Mesothelial cell of epicardium (in vitro differentiated cells): ENCODE measurements at regions not wholly inside any gene's neighbourhood (a gene's known extent, or its start where the extent isn't known, plus 50 kb on each side); places are given as distances from the start of the nearest gene placed in this dataset.

ENCODE experiments used
- DNase-seq, 2 experiments: peaks; one replicate each; pipeline ENCODE4 v3.0.0; 2021; ENCODE audit warnings: low spot score in 2 of 2; ENCODE audit not compliant: unreplicated experiment in 2 of 2
- H3K27ac Mint-ChIP-seq: 2 replicates; pipeline ENCODE4 v1.8.0; 2021; ENCODE audit warnings: mixed read lengths
- H3K27me3 Mint-ChIP-seq: 2 replicates; pipeline ENCODE4 v1.8.0; 2021; ENCODE audit warnings: low read depth, mixed read lengths
- H3K36me3 Mint-ChIP-seq: 2 replicates; pipeline ENCODE4 v1.8.0; 2021; ENCODE audit warnings: mixed read lengths
- H3K4me1 Mint-ChIP-seq: 2 replicates; pipeline ENCODE4 v1.8.0; 2021; ENCODE audit warnings: mixed read lengths
- H3K4me3 Mint-ChIP-seq: 2 replicates; pipeline ENCODE4 v1.8.0; 2021; ENCODE audit warnings: mild to moderate bottlenecking, moderate library complexity, mixed read lengths
- H3K9me3 Mint-ChIP-seq: 2 replicates; pipeline ENCODE4 v1.8.0; 2021; ENCODE audit warnings: mixed read lengths
- TF ChIP-seq, protein P1 (sequence below): fragments of 200-600 bp; sonication (generic); IDR thresholded peaks from one replicate; pipeline ENCODE4 v1.5.0; 2021; ENCODE audit warnings: antibody characterized with exemption; ENCODE audit not compliant: unreplicated experiment

DNA sequence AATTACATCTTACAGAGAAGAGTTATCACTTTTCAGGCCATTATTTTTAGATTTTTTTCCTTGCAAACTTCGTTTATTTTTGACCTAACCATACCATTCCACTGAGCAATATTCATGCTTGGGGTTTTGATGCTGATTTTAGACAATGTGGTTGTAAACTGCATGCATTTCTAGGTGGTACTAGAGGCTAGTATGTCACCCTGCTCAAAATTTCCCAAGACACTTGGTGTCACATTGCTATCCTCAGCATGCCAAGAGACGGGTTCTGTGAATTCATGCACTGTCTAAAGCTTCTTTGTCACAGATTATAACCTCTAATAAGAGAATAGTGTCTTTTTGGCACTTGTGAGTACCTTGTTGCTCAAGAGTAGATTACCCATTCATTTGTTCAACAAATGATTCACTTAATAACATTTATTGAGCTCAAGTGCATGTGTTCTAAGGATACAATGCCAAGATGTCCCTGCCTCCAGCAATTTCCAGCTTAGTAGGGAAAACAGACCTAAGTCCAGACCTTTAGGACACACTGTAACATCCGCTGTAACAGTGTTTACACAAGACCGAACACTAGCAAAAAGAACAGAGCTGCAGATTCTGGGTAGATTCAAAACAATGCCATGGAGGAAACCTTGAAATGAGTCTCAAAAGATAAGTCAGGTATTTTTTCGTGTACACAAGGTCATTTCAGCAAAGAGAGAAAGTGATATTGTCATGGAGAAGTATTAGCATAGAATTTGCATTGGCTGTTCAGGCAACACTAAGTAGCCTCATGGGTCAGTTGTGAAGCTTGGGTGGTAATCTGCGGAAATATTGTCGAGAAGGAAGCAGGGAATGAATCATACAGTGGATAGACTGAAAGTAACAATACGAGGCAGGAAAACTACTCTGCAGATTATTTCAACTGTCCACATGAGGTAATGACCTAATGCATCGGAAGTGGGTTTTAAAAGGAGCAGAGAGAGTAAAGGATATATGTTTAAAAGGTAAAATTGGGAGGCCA lies 515.1 kb upstream of the ZFP42 start:
- no peak for DNase-seq
- no peaks in the 10 kb centered on the region for H3K27me3 Mint-ChIP-seq
- peaks cover 6% of the 10 kb centered on the region for H3K9me3 Mint-ChIP-seq
- H3K4me1 Mint-ChIP-seq: peaks cover 17% of the 10 kb centered on the region
- H3K27ac Mint-ChIP-seq: no peak overlapping the region
- TF ChIP-seq, protein P1, sequence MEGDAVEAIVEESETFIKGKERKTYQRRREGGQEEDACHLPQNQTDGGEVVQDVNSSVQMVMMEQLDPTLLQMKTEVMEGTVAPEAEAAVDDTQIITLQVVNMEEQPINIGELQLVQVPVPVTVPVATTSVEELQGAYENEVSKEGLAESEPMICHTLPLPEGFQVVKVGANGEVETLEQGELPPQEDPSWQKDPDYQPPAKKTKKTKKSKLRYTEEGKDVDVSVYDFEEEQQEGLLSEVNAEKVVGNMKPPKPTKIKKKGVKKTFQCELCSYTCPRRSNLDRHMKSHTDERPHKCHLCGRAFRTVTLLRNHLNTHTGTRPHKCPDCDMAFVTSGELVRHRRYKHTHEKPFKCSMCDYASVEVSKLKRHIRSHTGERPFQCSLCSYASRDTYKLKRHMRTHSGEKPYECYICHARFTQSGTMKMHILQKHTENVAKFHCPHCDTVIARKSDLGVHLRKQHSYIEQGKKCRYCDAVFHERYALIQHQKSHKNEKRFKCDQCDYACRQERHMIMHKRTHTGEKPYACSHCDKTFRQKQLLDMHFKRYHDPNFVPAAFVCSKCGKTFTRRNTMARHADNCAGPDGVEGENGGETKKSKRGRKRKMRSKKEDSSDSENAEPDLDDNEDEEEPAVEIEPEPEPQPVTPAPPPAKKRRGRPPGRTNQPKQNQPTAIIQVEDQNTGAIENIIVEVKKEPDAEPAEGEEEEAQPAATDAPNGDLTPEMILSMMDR: no peak
- H3K4me3 Mint-ChIP-seq: no peak overlapping the region
- H3K36me3 Mint-ChIP-seq: no peaks in the 10 kb centered on the region

DNA sequence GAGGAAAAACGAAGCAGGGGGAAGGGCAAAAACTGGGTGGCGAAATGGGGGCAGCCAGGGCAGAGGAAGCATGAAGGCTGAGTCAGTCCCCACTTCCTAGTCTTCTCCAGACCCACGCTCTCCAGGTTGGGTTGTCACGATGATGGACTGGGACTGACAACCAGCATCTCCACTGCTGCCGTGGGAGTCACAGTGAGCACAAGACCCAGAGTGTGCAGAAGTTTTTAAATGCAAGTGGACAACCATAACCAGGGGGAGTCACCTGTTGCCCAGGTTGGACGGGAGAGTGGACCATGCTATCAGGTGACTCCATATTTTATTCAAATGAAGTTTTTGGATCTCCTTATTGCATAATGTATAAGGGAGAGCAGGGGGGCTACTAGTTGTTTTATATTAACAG lies 511.4 kb upstream of the ZFP42 start:
- Mint-ChIP-seq H3K4me1 (peaks cover 1% of the 10 kb centered on the region), H3K36me3 (peaks cover 10% of the 10 kb centered on the region)

DNA sequence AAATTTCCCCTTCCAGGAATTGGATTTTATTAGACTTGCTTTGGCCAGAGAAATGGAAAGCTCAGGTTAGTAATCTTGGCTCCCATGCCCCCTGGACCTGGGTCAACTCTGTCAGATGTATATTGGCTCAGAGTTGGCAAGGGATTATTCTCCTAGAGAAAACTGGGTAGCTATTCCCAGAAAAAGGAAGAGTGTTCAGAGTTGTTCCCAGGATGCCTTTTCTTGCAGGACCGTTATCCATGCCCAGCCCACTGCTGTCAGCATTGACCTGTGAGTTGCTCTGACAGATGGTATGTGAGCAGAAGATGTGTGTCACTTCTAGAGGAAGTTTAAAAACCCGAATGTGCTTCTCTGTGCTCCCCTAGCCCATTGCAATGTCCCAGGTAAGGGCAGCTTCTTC lies 509.9 kb upstream of the ZFP42 start:
- Mint-ChIP-seq H3K4me1 (no peaks in the 10 kb centered on the region), H3K27ac (no peak overlapping the region), H3K36me3 (peaks cover 11% of the 10 kb centered on the region)

More for the DNA sequence above, 511.4 kb upstream of the ZFP42 start:
- Mint-ChIP-seq H3K27ac (no peak overlapping the region), H3K9me3 (peaks cover 24% of the 10 kb centered on the region), H3K27me3 (no peaks in the 10 kb centered on the region), H3K4me3 (no peak overlapping the region)
- DNase-seq: no peak
- TF ChIP-seq, protein P1: no peak

DNA sequence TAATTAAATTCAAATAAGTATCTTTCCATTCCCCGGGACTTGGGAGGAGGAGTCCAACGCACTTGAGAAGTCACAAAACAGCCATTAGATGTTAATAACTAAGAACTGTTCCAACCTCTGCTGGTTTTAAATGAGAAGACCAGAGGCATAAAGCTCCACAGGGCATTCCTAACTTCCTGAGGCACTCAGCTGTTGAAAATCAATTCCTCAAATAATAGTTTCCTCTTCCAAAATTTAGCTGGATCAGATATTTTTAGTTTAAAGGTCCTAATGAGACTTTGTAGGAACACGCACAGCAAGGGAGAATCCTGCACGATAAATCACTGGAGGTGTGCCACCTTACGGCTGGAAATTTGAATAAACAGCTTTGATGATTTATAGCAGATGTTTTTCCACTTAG lies 504.3 kb upstream of the ZFP42 start:
- Mint-ChIP-seq H3K4me3 (no peak overlapping the region), H3K36me3 (peaks cover 11% of the 10 kb centered on the region), H3K27me3 (no peaks in the 10 kb centered on the region), H3K9me3 (peaks cover 26% of the 10 kb centered on the region), H3K27ac (no peak overlapping the region), H3K4me1 (peaks cover 1% of the 10 kb centered on the region)
- TF ChIP-seq, protein P1: no peak
- no peak for DNase-seq

More for the DNA sequence above, 509.9 kb upstream of the ZFP42 start:
- TF ChIP-seq, protein P1: no peak
- no peaks in the 10 kb centered on the region for H3K27me3 Mint-ChIP-seq
- no peak for DNase-seq
- H3K4me3 Mint-ChIP-seq: no peak overlapping the region
- H3K9me3 Mint-ChIP-seq: peaks cover 31% of the 10 kb centered on the region

DNA sequence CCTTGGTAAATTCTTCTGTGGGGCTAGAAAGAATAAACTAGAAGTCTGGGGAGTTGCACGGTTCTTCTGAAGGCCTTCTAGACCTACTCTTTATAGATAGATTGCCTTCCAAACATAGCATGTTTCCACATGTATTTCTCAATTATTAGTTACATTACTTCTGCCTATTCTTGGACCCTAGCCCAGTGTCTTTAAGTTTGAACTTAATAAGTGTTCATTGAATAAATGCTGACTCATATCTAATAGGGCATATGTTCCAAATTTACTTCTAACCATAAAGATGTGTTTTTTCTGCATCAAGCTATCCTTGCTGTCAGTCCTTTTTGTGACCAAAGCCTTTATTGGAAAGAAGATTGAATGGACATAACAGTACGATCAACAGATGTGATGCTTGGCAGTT lies 503.6 kb upstream of the ZFP42 start:
- Mint-ChIP-seq H3K27me3 (no peaks in the 10 kb centered on the region), H3K4me3 (no peak overlapping the region), H3K9me3 (peaks cover 23% of the 10 kb centered on the region), H3K27ac (no peak overlapping the region), H3K4me1 (peaks cover 6% of the 10 kb centered on the region), H3K36me3 (peaks cover 9% of the 10 kb centered on the region)
- no peak for DNase-seq
- TF ChIP-seq, protein P1: no peak
